OCI-LY7 (cell line): ENCODE measurements at regions not wholly inside any gene's neighbourhood (a gene's known extent, or its start where the extent isn't known, plus 50 kb on each side); places are given as distances from the start of the nearest gene placed in this dataset.
A peak's percentile ranks its signal among the peaks of the same experiment; 100 is the strongest.
"Not testable (repeated sequence)": the region's sequence is repeated elsewhere in the genome, so short reads cannot be mapped to it uniquely, and the experiment has no call there.

Source experiments
- BruUV-seq: library from RNA; stranded (reverse); fragments of 400-500 nt; replicated peaks from 2 replicates; lab custom pipeline; 2021; lab: Mats Ljungman, UMichigan
- CTCF ChIA-PET: fragments of 300-600 bp; sonication (Branson Sonifier 250); formaldehyde crosslinking; loops from one replicate; lab custom pipeline; 2022; ENCODE audit warnings: antibody characterized with exemption; ENCODE audit not compliant: unreplicated experiment; lab: Charles Lee
- POLR2A ChIA-PET: fragments of 300-600 bp; sonication (Branson Sonifier 250); formaldehyde crosslinking; loops from one replicate; lab custom pipeline; 2022; ENCODE audit warnings: antibody characterized with exemption; lab: Charles Lee
- DNase-seq: peaks from one replicate; pipeline ENCODE4 v3.0.0-alpha.2; 2015; ENCODE audit warnings: low spot score
- H2AFZ ChIP-seq: fragments of 200-600 bp; sonication (generic), shearing (Covaris generic); 2 replicates; pipeline ENCODE4 v1.6.1; 2014; ENCODE audit warnings: mild to moderate bottlenecking, antibody characterized with exemption, low read length, moderate library complexity
- H3K27ac ChIP-seq: fragments of 200-600 bp; sonication (generic); 2 replicates; pipeline ENCODE4 v1.5.1; 2014; ENCODE audit warnings: mixed run types, low read depth, mild to moderate bottlenecking, moderate library complexity, low read length, inconsistent platforms; ENCODE audit not compliant: poor library complexity, severe bottlenecking
- H3K36me3 ChIP-seq: fragments of 200-600 bp; sonication (generic); 2 replicates; pipeline ENCODE4 v1.6.1; 2014; ENCODE audit warnings: mild to moderate bottlenecking, antibody characterized with exemption, low read length, moderate library complexity, mixed read lengths; ENCODE audit not compliant: insufficient read depth
- H3K4me1 ChIP-seq: fragments of 200-600 bp; sonication (generic); 2 replicates; pipeline ENCODE4 v1.5.1; 2014; ENCODE audit warnings: mild to moderate bottlenecking, low read length; ENCODE audit not compliant: insufficient read depth, poor library complexity, severe bottlenecking
- H3K4me2 ChIP-seq: fragments of 200-600 bp; sonication (generic); 2 replicates; pipeline ENCODE4 v1.6.1; 2014; ENCODE audit warnings: mild to moderate bottlenecking, low read length
- H3K4me3 ChIP-seq: fragments of 200-600 bp; sonication (generic); 2 replicates; pipeline ENCODE4 v1.5.1; 2014; ENCODE audit warnings: mild to moderate bottlenecking, low read depth, low read length; ENCODE audit not compliant: poor library complexity, severe bottlenecking
- H3K79me2 ChIP-seq: fragments of 200-600 bp; sonication (generic); 2 replicates; pipeline ENCODE4 v1.6.1; 2016; ENCODE audit warnings: low read depth, mild to moderate bottlenecking, low read length, moderate library complexity, mixed read lengths; ENCODE audit not compliant: insufficient read depth
- H3K9me2 ChIP-seq: fragments of 200-600 bp; sonication (generic); 2 replicates; pipeline ENCODE4 v1.6.1; 2016; ENCODE audit warnings: mild to moderate bottlenecking, low read length, mixed read lengths; ENCODE audit not compliant: insufficient read depth
- H3K9me3 ChIP-seq: fragments of 200-600 bp; sonication (generic); 2 replicates; pipeline ENCODE4 v1.6.1; 2014; ENCODE audit warnings: mild to moderate bottlenecking, mixed run types, low read length, mixed read lengths
- H4K20me1 ChIP-seq: fragments of 200-600 bp; sonication (generic); 2 replicates; pipeline ENCODE4 v1.6.1; 2014; ENCODE audit warnings: mild to moderate bottlenecking, antibody characterized with exemption, low read length, moderate library complexity, mixed read lengths; ENCODE audit not compliant: insufficient read depth
- EZH2phosphoT487 ChIP-seq: fragments of 200-600 bp; sonication (generic); IDR thresholded peaks from 2 replicates; pipeline ENCODE4 v1.6.1; 2018; ENCODE audit warnings: low read depth, borderline replicate concordance, mild to moderate bottlenecking, mixed run types, antibody characterized with exemption, low read length, moderate library complexity, mixed read lengths
- intact Hi-C: fragments of 100-400 bp; cut with micrococcal nuclease; formaldehyde crosslinking; loops from one replicate; pipeline ENCODE4 v1.10.0; 2022; ENCODE audit not compliant: unreplicated experiment
- TF ChIP-seq, protein P1 (sequence below): fragments of 200-600 bp; sonication (generic); conservative IDR thresholded peaks from 2 replicates; pipeline ENCODE4 v1.5.1; 2014; ENCODE audit warnings: mild to moderate bottlenecking, antibody characterized with exemption, low read length, moderate library complexity, mixed read lengths

DNA sequence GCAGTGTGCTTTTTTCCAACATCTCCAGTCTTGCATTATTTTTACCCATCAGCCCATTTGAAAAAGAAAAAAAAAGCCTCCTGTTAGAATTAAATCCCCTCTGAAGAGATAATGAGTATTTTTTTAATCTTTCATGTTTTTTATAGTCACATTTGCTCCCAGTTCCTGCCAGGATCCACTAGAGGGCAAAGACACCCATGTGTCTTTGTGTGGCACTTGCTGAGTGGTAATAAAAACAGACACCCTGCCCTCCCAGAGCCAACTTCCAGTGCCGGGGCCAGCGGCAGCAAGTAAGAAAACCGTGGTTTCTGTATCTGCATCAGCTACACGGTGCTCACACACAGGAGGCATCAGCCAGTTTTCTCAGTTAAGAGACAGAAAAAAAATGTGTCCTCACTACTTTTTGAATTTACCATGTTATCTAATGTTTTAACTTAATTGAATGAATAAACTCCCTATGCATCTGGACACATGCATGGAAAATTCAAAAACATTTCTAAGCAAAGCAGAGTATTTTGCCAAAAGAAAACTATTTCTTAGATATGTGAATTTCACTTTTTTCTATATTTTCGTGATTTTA, 70.2 kb upstream of the PLEKHG4B start:
- Histone ChIP-seq H3K4me2 (no peak overlapping the region), H3K9me2 (no peaks in the 10 kb centered on the region), H2AFZ (no peak overlapping the region), H3K27ac (no peak overlapping the region), H3K36me3 (no peaks in the 10 kb centered on the region), H3K4me1 (no peaks in the 10 kb centered on the region), H3K9me3 (no peaks in the 10 kb centered on the region), H3K79me2 (no peaks in the 10 kb centered on the region), H4K20me1 (no peaks in the 10 kb centered on the region), H3K4me3 (no peak overlapping the region)
- DNase-seq = peak; percentile 27
- CTCF ChIA-PET = no interaction called here
- POLR2A ChIA-PET = no interaction called here
- intact Hi-C loops = no loop called here
- BruUV-seq = no TSS peak
- TF ChIP-seq, protein P1, sequence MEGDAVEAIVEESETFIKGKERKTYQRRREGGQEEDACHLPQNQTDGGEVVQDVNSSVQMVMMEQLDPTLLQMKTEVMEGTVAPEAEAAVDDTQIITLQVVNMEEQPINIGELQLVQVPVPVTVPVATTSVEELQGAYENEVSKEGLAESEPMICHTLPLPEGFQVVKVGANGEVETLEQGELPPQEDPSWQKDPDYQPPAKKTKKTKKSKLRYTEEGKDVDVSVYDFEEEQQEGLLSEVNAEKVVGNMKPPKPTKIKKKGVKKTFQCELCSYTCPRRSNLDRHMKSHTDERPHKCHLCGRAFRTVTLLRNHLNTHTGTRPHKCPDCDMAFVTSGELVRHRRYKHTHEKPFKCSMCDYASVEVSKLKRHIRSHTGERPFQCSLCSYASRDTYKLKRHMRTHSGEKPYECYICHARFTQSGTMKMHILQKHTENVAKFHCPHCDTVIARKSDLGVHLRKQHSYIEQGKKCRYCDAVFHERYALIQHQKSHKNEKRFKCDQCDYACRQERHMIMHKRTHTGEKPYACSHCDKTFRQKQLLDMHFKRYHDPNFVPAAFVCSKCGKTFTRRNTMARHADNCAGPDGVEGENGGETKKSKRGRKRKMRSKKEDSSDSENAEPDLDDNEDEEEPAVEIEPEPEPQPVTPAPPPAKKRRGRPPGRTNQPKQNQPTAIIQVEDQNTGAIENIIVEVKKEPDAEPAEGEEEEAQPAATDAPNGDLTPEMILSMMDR = peak; percentile 67
- no peak for TF ChIP-seq EZH2phosphoT487

DNA sequence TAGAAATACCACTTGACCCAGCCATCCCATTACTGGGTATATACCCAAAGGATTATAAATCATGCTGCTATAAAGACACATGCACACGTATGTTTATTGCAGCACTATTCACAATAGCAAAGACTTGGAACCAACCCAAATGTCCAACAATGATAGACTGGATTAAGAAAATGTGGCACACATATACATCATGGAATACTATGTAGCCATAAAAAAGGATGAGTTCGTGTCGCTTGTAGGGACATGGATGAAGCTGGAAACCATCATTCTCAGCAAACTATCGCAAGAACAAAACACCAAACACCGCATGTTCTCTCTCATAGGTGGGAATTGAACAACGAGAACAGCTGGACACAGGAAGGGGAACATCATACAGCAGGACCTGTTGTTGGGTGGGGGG, 68.1 kb upstream of the PLEKHG4B start:
- H3K9me2 ChIP-seq, H3K4me3 ChIP-seq, H3K79me2 ChIP-seq, H3K36me3 ChIP-seq, H3K4me1 ChIP-seq, H2AFZ ChIP-seq, CTCF ChIA-PET, H3K9me3 ChIP-seq, H3K27ac ChIP-seq, POLR2A ChIA-PET, intact Hi-C loops, BruUV-seq, H3K4me2 ChIP-seq, H4K20me1 ChIP-seq, DNase-seq: not testable (repeated sequence)

DNA sequence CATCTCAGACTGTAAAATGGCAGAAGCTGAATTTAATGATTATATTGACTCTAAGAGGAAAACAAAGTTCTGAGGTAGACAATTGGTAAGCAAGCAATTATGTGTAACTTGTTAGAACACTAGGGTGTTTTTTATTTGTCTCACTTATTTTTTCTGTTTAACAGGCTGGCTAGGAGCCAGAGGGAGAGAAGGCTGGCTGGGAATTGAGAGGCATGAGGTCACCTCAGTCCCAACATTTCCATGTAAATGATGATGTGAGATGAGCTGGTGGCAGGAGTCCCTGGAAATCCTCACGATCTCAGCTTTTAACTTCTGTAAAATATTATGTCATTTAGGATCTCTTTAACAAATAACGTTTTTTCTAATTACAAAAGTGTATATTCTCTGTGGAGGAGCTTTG, 66.9 kb upstream of the PLEKHG4B start:
- H4K20me1 ChIP-seq, H3K36me3 ChIP-seq, H3K4me1 ChIP-seq, BruUV-seq, H3K9me2 ChIP-seq, H3K9me3 ChIP-seq, H3K4me2 ChIP-seq, H3K27ac ChIP-seq, H2AFZ ChIP-seq, H3K79me2 ChIP-seq, CTCF ChIA-PET, H3K4me3 ChIP-seq, DNase-seq, POLR2A ChIA-PET, intact Hi-C loops: not testable (repeated sequence)

DNA sequence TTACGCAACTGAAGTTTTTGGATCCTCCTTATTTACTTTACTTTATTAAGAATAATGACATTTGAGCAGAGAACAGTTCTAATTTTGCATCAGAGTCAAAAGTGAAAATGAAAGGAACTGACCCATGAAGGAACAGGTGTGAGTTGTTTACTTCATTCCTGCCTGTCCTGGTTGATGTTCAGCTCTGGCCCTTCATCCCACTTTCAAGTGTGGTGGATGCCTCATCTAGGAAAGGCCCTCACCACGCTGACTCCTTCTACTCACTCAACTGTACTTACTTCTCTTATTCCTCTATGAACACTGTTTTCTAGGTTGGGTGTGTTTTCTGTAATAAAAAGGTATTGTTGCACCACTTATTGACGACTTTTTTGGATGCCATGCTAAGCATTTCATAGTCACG, 61.8 kb upstream of the PLEKHG4B start:
- CTCF ChIA-PET = no interaction called here

DNA sequence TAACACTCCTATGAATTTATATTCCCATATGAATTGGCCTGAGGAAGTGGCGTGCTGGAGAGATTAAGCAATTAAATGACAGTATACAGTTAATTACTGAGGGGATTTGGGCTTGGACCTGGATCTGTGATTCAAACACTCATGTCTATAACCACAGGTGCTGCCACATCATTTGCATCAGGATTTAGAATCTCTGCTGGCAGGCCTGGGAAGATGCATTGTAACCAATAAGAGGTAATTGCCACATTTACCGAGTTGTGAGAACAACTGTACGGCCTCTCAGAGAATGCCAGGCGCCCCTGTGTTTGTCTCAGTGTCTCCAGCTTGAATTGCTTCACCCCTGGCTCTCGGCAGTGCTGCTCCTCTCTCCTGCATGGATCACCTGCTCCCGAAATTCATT, 61.4 kb upstream of the PLEKHG4B start:
- intact Hi-C loops, CTCF ChIA-PET, H3K36me3 ChIP-seq, POLR2A ChIA-PET, H4K20me1 ChIP-seq, H3K79me2 ChIP-seq, H3K9me2 ChIP-seq, BruUV-seq, H3K9me3 ChIP-seq: not testable (repeated sequence)
- Histone ChIP-seq H3K4me2 (peak overlapping the region; percentile 73), H3K4me1 (peaks cover 23% of the 10 kb centered on the region), H3K4me3 (peak overlapping the region; percentile 35), H2AFZ (peak overlapping the region; percentile 50; the same call in 1 of the 2 replicates), H3K27ac (peak overlapping the region; percentile 59)
- DNase-seq = peak; percentile 58

More for the DNA sequence above, 61.8 kb upstream of the PLEKHG4B start:
- Histone ChIP-seq H3K36me3 (no peaks in the 10 kb centered on the region), H2AFZ (peak overlapping the region; percentile 50; the same call in 1 of the 2 replicates), H3K4me1 (peaks cover 23% of the 10 kb centered on the region), H4K20me1 (no peaks in the 10 kb centered on the region), H3K9me2 (no peaks in the 10 kb centered on the region), H3K27ac (peak overlapping the region; percentile 59), H3K79me2 (no peaks in the 10 kb centered on the region), H3K4me2 (peak overlapping the region; percentile 73), H3K4me3 (peak overlapping the region; percentile 35), H3K9me3 (peaks cover 5% of the 10 kb centered on the region; the same call in 1 of the 2 replicates)
- TF ChIP-seq, protein P1 = no peak
- TF ChIP-seq EZH2phosphoT487 = no peak
- intact Hi-C loops = no loop called here
- DNase-seq = peak; percentile 48
- POLR2A ChIA-PET = no interaction called here
- no TSS peak for BruUV-seq
